HG03432 (cell line): ENCODE measurements at regions not wholly inside any gene's neighbourhood (a gene's known extent, or its start where the extent isn't known, plus 50 kb on each side); places are given as distances from the start of the nearest gene placed in this dataset.

Source experiments
- ATAC-seq: cut with Tn5 transposase; IDR thresholded peaks from one replicate; pipeline ENCODE4 v1.9.1; 2021; ENCODE audit warnings: mild to moderate bottlenecking, moderate library complexity; ENCODE audit not compliant: unreplicated experiment

- ATAC-seq, result no peak
These were observed 52.5 kb upstream of the MYL2 start for GRCh38 chr12:110972866-110973265.

- ATAC-seq, result no peak
These were observed 51.6 kb upstream of the MYL2 start for GRCh38 chr12:110971936-110972335.

GRCh38 chr12:110971189-110971920, 51.0 kb upstream of the MYL2 start:
- ATAC-seq, result no peak
